ENCODE measurements at regions not wholly inside any gene's neighbourhood (a gene's known extent, or its start where the extent isn't known, plus 50 kb on each side); places are given as distances from the start of the nearest gene placed in this dataset.

GRCh38 chr6:119562168-119562567, 212.6 kb upstream of the MAN1A1 start:
- H3K14ac ChIP-seq (ENCODE audit: insufficient read depth, low read length) = no peak overlapping the region
- DNase-seq = no peak
- H2BK12ac ChIP-seq (ENCODE audit: insufficient read length, low read depth, low read length) = no peak overlapping the region
- H4K91ac ChIP-seq (ENCODE audit: insufficient read length, low read depth, low read length) = no peak overlapping the region
- no peaks in the 10 kb centered on the region for H3K23me2 ChIP-seq (ENCODE audit: insufficient read length, low read depth, low read length, poor library complexity, severe bottlenecking)
- peak overlapping the region in 1 of 3 experiments; percentile 14; a peak in 1 of 7 replicates for H3K27ac Mint-ChIP-seq
- no peak overlapping the region for H2BK5ac ChIP-seq (ENCODE audit: insufficient read length, low read length)
- no peak overlapping the region for H3K23ac ChIP-seq (ENCODE audit: insufficient read length, low read depth, low read length)
- peaks cover 4% of the 10 kb centered on the region in 2 experiments; a peak in 2 of 4 replicates for H3K4me1 Mint-ChIP-seq
- no peaks in the 10 kb centered on the region for H3K27me3 ChIP-seq (ENCODE audit: insufficient read depth, low read length)
- no peaks in the 10 kb centered on the region for H4K20me1 ChIP-seq (ENCODE audit: control insufficient read depth, insufficient read depth, insufficient read length)
- H2BK20ac ChIP-seq (ENCODE audit: low read depth, low read length, poor library complexity, severe bottlenecking) = no peak overlapping the region
- H3K4me1 ChIP-seq (ENCODE audit: insufficient read depth, low read length) = no peaks in the 10 kb centered on the region
- no peak overlapping the region for H3K27ac ChIP-seq (ENCODE audit: insufficient read length, low read depth, low read length)
- H3K56ac ChIP-seq (ENCODE audit: insufficient read length, low read depth, low read length) = no peak overlapping the region
- no peak overlapping the region for H2AK5ac ChIP-seq (ENCODE audit: insufficient read length, low read length)
- H2BK15ac ChIP-seq (ENCODE audit: low read depth, low read length) = no peak overlapping the region
- H3K18ac ChIP-seq (ENCODE audit: insufficient read length, low read depth, low read length) = no peak overlapping the region
- H3K9me3 ChIP-seq (ENCODE audit: control insufficient read depth, low read depth, low read length) = no peaks in the 10 kb centered on the region
- H4K5ac ChIP-seq (ENCODE audit: insufficient read length, low read depth, low read length) = no peak overlapping the region
- H3K4me2 ChIP-seq (ENCODE audit: insufficient read depth, insufficient read length, low read length) = no peak overlapping the region
- no peak overlapping the region for H4K8ac ChIP-seq (replicated peaks; ENCODE audit: insufficient read length, low read depth, low read length)
- no peaks in the 10 kb centered on the region for H3K79me1 ChIP-seq (ENCODE audit: insufficient read depth, low read depth, low read length, poor library complexity, severe bottlenecking)
- TF ChIP-seq CTCF (conservative IDR thresholded peaks at IDR 0.05) = no peak
- no peak overlapping the region for H2AFZ ChIP-seq (ENCODE audit: low read length)
- no peaks in the 10 kb centered on the region for H3K27me3 Mint-ChIP-seq (ENCODE audit: low read depth)
- H3T11ph ChIP-seq (ENCODE audit: low read length) = no peak overlapping the region
- no peaks in the 10 kb centered on the region for H3K9me3 Mint-ChIP-seq
- no peak overlapping the region for H2BK120ac ChIP-seq (ENCODE audit: low read depth, low read length, poor library complexity, severe bottlenecking)
- no peaks in the 10 kb centered on the region for H3K79me2 ChIP-seq (ENCODE audit: insufficient read depth, low read length)
- H3K4ac ChIP-seq (ENCODE audit: low read depth, low read length) = no peak overlapping the region
- no peak overlapping the region for H3K4me3 Mint-ChIP-seq
- H3K36me3 Mint-ChIP-seq (ENCODE audit: insufficient read depth in 1 of 3, low read depth in 3 of 3) = no peaks in the 10 kb centered on the region
- H3K9ac ChIP-seq (ENCODE audit: extremely low read depth, insufficient read length, low read length) = no peak overlapping the region

All from H9 (cell line).